ENCODE measurements at regions not wholly inside any gene's neighbourhood (a gene's known extent, or its start where the extent isn't known, plus 50 kb on each side); places are given as distances from the start of the nearest gene placed in this dataset.

- DNase-seq = no peak
- in situ Hi-C loops (cut with HindIII; ENCODE audit: low pct_ligation_motif_present, low sequenced_read_pairs) = no loop called here
- no peaks in the 10 kb centered on the region for H3K27me3 ChIP-seq (replicated peaks)
- H3K36me3 ChIP-seq (replicated peaks) = no peaks in the 10 kb centered on the region
- no peak overlapping the region for H3K27ac ChIP-seq
- no peak overlapping the region for H3K4me3 ChIP-seq (ENCODE audit: low read depth, low read length)
- no peak for TF ChIP-seq CTCF (IDR thresholded peaks at IDR 0.05; ENCODE audit: low read depth, low read length, missing control alignments)
Measured at GRCh38 chr18:70684821-70685220, 396.0 kb downstream of the SOCS6 start.

- no peak for TF ChIP-seq CTCF (IDR thresholded peaks at IDR 0.05; ENCODE audit: low read depth, low read length, missing control alignments)
- H3K36me3 ChIP-seq (replicated peaks) = no peaks in the 10 kb centered on the region
- no peak for DNase-seq
- H3K27me3 ChIP-seq (replicated peaks) = no peaks in the 10 kb centered on the region
- no peak overlapping the region for H3K27ac ChIP-seq
- no peak overlapping the region for H3K4me3 ChIP-seq (ENCODE audit: low read depth, low read length)
- in situ Hi-C loops (cut with HindIII; ENCODE audit: low pct_ligation_motif_present, low sequenced_read_pairs) = no loop called here
Measured at GRCh38 chr18:70683263-70683662, 394.4 kb downstream of the SOCS6 start.

- Histone ChIP-seq H3K27ac (no peak overlapping the region), H3K36me3 (replicated peaks) (no peaks in the 10 kb centered on the region), H3K27me3 (replicated peaks) (no peaks in the 10 kb centered on the region), H3K4me3 (ENCODE audit: low read depth, low read length) (no peak overlapping the region)
- no peak for DNase-seq
- no peak for TF ChIP-seq CTCF (IDR thresholded peaks at IDR 0.05; ENCODE audit: low read depth, low read length, missing control alignments)
- in situ Hi-C loops (cut with HindIII; ENCODE audit: low pct_ligation_motif_present, low sequenced_read_pairs) = no loop called here
Measured at GRCh38 chr18:70674896-70675295, 386.1 kb downstream of the SOCS6 start.

- no peak overlapping the region for H3K27ac ChIP-seq
- in situ Hi-C loops (cut with HindIII; ENCODE audit: low pct_ligation_motif_present, low sequenced_read_pairs) = no loop called here
- no peak overlapping the region for H3K4me3 ChIP-seq (ENCODE audit: low read depth, low read length)
Measured at GRCh38 chr18:70673831-70674230, 385.0 kb downstream of the SOCS6 start.

GRCh38 chr18:70672581-70672980 is 383.7 kb downstream of the SOCS6 start:
- Histone ChIP-seq H3K4me3 (ENCODE audit: low read depth, low read length) (no peak overlapping the region), H3K27me3 (replicated peaks) (no peaks in the 10 kb centered on the region), H3K36me3 (replicated peaks) (no peaks in the 10 kb centered on the region), H3K27ac (no peak overlapping the region)
- TF ChIP-seq CTCF (IDR thresholded peaks at IDR 0.05; ENCODE audit: low read depth, low read length, missing control alignments) = no peak
- no peak for DNase-seq
- in situ Hi-C loops (cut with HindIII; ENCODE audit: low pct_ligation_motif_present, low sequenced_read_pairs) = no loop called here

More at GRCh38 chr18:70673831-70674230, 385.0 kb downstream of the SOCS6 start:
- DNase-seq = no peak
- H3K27me3 ChIP-seq (replicated peaks) = no peaks in the 10 kb centered on the region
- TF ChIP-seq CTCF (IDR thresholded peaks at IDR 0.05; ENCODE audit: low read depth, low read length, missing control alignments) = no peak
- no peaks in the 10 kb centered on the region for H3K36me3 ChIP-seq (replicated peaks)

GRCh38 chr18:70671889-70672565 is 383.2 kb downstream of the SOCS6 start:
- no peak for TF ChIP-seq CTCF (IDR thresholded peaks at IDR 0.05; ENCODE audit: low read depth, low read length, missing control alignments)
- Histone ChIP-seq H3K27me3 (replicated peaks) (no peaks in the 10 kb centered on the region), H3K36me3 (replicated peaks) (no peaks in the 10 kb centered on the region), H3K27ac (no peak overlapping the region), H3K4me3 (ENCODE audit: low read depth, low read length) (no peak overlapping the region)
- DNase-seq = no peak
- in situ Hi-C loops (cut with HindIII; ENCODE audit: low pct_ligation_motif_present, low sequenced_read_pairs) = no loop called here

All from brain microvascular endothelial cell (primary cell).